ENCODE measurements at regions not wholly inside any gene's neighbourhood (a gene's known extent, or its start where the extent isn't known, plus 50 kb on each side); places are given as distances from the start of the nearest gene placed in this dataset.
"Not testable (repeated sequence)": the region's sequence is repeated elsewhere in the genome, so short reads cannot be mapped to it uniquely, and the experiment has no call there.

DNA sequence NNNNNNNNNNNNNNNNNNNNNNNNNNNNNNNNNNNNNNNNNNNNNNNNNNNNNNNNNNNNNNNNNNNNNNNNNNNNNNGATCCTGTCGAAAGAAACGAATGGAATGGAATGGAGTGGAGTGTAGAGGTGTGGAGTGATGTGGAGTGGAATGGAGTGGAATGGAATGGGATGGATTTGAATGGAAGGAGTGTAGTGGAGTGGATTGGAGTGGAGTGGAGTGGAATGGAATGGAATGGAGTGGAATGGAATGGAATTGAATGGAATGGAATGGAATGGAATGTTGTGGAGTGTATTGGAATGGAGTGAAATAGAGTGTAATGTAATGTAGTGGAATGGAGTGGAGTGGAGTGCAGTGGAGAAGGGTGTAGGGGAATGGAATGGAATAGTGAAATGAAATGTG, 1275.4 kb upstream of the TPTE start:
- not testable (repeated sequence) for DNase-seq

DNA sequence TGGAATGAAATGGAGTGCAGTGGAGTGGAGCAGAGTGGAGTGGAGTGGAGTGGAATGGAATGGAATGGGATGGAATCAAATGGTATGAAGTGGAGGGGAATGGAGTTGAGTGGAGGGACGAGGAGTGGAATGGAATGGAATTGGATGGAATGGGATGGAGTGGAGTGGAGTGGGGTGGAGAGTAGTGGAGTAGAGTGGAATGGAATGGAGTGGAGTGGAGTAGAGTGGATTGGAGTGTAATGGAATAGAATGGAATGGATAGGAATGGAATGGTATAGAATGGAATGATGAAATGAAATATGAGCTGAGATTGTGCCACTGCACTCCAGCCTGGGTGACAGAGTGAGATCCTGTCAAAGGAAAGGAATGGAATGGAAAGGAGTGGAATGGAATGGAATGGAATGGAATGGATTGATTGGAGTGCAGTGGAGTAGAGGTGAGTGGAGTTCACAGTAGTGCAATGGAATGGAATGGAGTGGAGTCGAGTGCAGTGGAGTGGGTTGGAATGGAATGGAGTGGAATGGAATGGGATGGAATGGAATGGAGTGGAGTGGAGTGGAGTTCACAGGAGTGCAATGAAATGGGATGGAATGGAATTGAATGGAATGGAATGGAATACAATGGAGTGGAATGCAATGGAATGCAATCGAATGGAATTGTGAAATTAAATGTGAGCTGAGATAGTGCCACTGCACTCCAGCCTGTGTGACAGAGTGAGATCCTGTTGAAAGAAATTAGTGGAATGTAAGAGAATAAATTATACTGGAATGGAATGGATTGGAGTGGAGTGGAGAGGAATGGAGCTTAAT, 1274.7 kb upstream of the TPTE start:
- DNase-seq, result peak; percentile 9

DNA sequence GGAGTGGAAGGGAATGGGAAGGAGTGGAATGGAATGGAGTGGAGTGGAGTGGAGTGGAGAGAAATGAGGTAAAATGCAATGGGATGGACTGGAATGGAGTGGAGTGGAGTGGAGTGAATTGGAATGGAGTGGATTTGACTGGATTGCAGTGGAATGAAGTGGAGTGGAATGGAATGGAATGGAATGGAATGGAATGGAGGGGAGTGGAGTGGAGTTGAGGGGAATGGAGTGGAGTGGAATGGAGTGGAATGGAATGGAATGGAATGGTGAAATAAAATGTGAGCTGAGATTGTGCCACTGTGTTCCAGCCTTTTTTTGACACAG, 1274.1 kb upstream of the TPTE start:
- not testable (repeated sequence) for DNase-seq

DNA sequence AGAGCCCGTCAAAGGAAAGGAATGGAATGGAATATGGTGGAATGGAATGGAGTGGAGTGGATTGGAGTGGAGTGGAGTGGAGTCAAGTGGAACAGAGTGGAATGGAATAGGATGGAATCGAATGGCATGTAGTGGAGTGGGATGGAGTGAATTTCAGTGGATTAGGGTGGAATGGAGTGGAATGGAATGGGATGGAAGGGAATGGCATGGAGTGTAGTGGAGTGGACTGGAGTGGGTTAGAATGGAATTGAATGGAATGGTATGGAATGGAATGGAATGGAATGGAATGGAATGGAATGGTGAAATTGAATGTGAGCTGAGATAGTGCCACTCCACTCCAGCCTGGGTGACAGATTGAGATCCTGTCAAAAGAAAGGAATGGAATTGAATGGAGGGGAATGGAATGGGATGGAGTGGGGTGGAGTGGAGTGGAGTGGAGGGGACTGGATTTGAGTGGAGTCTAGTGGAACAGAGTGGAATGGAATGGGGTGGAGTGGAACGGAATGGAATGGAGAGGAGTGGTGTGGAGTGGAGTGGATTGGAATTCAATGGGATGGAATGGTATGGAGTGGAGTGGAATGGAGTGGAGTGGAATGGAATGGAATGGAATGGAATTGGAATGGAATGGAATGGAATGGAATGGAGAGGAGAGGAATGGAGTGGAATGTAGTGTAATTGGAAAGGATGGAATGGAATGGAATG, 1273.6 kb upstream of the TPTE start:
- not testable (repeated sequence) for DNase-seq

Data from femur (tissue), 1 donor.